Adipocyte (in vitro differentiated cells): ENCODE measurements at regions not wholly inside any gene's neighbourhood (a gene's known extent, or its start where the extent isn't known, plus 50 kb on each side); places are given as distances from the start of the nearest gene placed in this dataset.

Source experiments
- DNase-seq: peaks from one replicate; pipeline ENCODE4 v3.0.0-alpha.2; 2015; ENCODE audit warnings: low read depth
- H3K27me3 ChIP-seq: replicated peaks from 2 replicates; pipeline ENCODE4 v1.7.0; 2013; ENCODE audit warnings: mild to moderate bottlenecking, low read length, moderate library complexity; ENCODE audit not compliant: control insufficient read depth, insufficient read depth
- H3K36me3 ChIP-seq: 2 replicates; pipeline ENCODE4 v1.7.0; 2013; ENCODE audit warnings: low read length, mild to moderate bottlenecking, moderate library complexity; ENCODE audit not compliant: control insufficient read depth, insufficient read depth, severe bottlenecking
- H3K4me1 ChIP-seq: 2 replicates; pipeline ENCODE4 v1.7.0; 2013; ENCODE audit warnings: mild to moderate bottlenecking, low read length, moderate library complexity; ENCODE audit not compliant: control insufficient read depth, insufficient read depth
- H3K4me3 ChIP-seq: 2 replicates; pipeline ENCODE4 v1.7.0; 2013; ENCODE audit warnings: mild to moderate bottlenecking, low read length, moderate library complexity
- H3K9ac ChIP-seq: 2 replicates; pipeline ENCODE4 v1.7.0; 2013; ENCODE audit warnings: mild to moderate bottlenecking, low read length, moderate library complexity
- H3K9me3 ChIP-seq: 2 replicates; pipeline ENCODE4 v1.7.0; 2013; ENCODE audit warnings: mild to moderate bottlenecking, low read length, moderate library complexity; ENCODE audit not compliant: control insufficient read depth

DNA sequence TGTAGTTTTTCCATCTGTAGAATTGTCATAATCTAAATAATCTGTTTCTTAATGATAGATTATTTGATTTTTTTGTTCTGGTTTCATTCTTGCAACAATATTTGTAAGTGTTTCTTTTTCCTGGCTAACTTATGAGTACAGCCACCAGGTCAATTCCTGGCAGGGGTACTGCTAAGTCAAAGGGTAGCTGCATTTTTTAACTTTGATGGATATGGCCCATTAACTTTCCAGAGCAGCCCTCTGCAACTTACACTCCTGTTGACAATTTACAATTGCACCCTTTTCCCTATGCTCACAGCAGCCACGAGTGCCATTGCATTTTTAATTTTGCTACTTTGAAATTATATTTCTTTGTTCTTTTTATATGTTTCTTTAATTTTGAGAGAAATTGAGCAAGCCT, 209.3 kb upstream of the CST7 start:
- Histone ChIP-seq H3K4me1 (peaks cover 9% of the 10 kb centered on the region), H3K4me3 (no peak overlapping the region), H3K9me3 (no peaks in the 10 kb centered on the region), H3K36me3 (no peaks in the 10 kb centered on the region), H3K27me3 (peaks cover 22% of the 10 kb centered on the region), H3K9ac (no peak overlapping the region)
- no peak for DNase-seq

DNA sequence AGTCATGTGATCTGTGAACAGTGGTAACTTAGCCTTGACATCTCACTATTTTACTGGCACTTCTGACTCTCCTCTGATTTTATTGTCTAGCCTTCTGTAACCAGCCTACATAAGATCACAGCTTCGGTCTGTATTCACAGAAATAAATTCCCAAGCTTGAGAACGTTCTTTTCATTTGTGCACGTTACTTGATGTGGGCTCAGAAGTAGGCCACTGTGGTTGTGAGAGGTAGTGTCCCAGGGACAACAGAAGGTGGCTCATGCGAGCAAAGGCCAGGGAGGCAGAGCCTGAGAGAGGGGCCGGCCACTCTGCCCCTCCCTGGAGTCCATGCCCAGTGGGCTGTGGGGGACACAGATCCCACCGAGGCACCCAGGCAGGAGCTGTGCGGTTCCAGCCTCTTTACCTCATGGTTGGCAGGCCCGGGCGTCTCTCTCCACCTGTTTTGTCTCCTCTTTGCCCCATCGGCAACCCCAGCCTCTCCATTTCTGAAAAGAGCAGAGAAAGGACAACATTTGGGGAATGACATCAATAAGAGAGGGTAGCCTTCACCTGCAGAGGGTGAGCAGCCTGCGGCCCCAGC, 207.5 kb upstream of the CST7 start:
- no peak overlapping the region for H3K9ac ChIP-seq
- no peaks in the 10 kb centered on the region for H3K36me3 ChIP-seq
- H3K4me1 ChIP-seq, result peaks cover 9% of the 10 kb centered on the region
- no peak overlapping the region for H3K4me3 ChIP-seq
- H3K9me3 ChIP-seq, result no peaks in the 10 kb centered on the region
- DNase-seq, result no peak
- H3K27me3 ChIP-seq, result peaks cover 33% of the 10 kb centered on the region

DNA sequence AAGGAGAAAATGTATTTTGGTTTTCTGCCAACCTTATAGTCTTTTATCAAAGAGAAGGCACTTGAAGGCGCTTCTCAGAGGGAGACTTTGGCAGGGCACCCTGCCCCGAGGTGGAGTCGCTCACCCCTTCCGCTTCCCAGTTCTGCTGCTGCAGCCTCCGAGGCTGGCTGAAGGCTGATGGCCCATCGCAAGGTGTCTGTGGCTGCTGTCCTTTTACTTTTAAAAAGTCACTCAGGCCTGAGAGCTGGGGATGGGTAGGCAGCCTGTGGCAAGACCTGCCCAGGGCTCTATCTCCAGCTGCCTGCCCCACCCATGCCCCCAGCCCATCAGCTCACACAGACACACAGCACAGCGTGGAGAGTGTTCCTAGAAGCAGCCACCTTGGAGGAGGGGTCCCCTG, 206.6 kb upstream of the CST7 start:
- no peak overlapping the region for H3K9ac ChIP-seq
- no peaks in the 10 kb centered on the region for H3K36me3 ChIP-seq
- H3K4me1 ChIP-seq, result peaks cover 9% of the 10 kb centered on the region
- peaks cover 39% of the 10 kb centered on the region for H3K27me3 ChIP-seq
- H3K9me3 ChIP-seq, result no peaks in the 10 kb centered on the region
- H3K4me3 ChIP-seq, result no peak overlapping the region
- DNase-seq, result no peak

DNA sequence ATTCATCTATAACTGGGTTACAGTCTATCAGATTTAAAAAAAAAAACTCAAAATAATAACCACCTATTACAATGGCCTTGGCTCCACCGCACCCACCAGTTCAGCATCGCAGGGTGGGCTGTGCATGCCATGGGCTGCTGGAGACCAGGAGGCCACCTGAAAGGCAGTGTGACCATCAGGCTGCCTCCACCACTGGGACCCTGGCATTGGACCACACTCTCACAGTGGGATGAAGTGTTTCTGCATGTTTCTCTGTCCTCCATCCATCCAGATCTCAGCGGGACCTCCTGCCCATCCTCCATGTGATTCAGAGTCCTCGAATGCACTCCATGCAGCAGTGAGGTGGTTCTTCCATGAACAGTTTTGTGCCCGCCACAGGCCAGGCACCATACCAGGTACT, 206.1 kb upstream of the CST7 start:
- Histone ChIP-seq H3K4me1 (peaks cover 15% of the 10 kb centered on the region), H3K9ac (no peak overlapping the region), H3K27me3 (peaks cover 42% of the 10 kb centered on the region), H3K9me3 (no peaks in the 10 kb centered on the region), H3K36me3 (no peaks in the 10 kb centered on the region), H3K4me3 (no peak overlapping the region)
- DNase-seq, result no peak

DNA sequence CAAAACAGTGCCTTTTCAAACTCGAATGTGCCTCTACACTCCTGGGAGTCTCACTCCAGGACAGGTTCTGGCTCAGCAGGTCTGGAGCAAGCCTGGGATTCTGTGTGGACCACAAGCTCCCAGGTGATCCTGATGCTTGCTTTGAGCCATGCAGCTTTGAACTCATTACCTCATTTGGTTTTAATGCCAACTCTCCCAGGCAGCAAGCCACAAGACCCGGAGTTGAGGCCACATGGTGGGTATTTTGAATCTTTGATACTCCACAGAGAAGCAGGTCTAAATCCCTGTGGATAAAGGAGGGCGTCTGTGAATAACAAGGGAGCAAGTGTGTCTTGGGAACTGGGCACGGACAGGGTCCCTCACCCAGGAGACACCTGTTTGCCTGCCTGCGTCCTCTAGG, 205.4 kb upstream of the CST7 start:
- H3K9ac ChIP-seq, result no peak overlapping the region
- no peaks in the 10 kb centered on the region for H3K36me3 ChIP-seq
- H3K4me3 ChIP-seq, result no peak overlapping the region
- H3K9me3 ChIP-seq, result no peaks in the 10 kb centered on the region
- peaks cover 42% of the 10 kb centered on the region for H3K27me3 ChIP-seq
- peaks cover 17% of the 10 kb centered on the region for H3K4me1 ChIP-seq
- DNase-seq, result no peak

DNA sequence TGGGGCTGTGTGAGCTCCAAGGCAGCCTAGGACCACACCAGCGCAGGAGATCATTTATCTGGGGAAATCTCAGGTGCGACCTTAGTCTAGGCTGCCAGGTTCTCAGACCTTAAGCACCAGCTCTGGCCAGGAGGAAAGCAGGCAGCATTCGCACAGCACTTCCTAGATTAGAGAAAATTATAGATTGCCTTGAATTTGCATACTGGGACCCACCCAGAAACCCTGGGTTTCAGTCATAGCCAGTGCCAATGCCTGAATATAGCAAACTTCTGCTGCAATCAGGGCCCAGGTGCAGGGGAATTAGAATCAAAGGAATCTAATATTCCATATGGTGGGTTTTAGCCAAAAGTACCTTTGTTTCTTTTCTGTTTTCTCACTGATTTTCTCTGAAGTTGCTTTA, 204.3 kb upstream of the CST7 start:
- DNase-seq, result no peak
- Histone ChIP-seq H3K27me3 (peaks cover 42% of the 10 kb centered on the region), H3K9ac (no peak overlapping the region), H3K9me3 (peaks cover 3% of the 10 kb centered on the region), H3K4me1 (peaks cover 9% of the 10 kb centered on the region), H3K36me3 (no peaks in the 10 kb centered on the region), H3K4me3 (no peak overlapping the region)

DNA sequence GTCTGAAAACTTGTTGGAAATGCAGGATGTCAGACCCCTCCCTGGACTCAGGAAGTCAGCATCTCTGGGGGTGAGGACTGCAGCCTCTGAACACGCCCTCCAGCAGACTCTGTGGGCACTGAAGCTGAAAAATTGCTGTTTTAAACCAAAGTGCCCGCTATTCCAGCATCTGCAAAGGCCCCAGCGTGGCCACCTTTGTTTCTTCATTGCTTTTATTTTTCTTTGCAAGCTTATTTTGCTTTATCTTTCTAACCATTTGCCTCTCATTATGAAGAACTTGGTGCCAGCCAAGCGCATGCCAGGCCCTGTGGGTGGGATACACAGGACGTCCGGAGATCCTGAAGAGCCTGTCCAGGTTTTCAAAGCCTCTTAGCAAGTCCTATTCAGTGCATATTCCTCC, 203.9 kb upstream of the CST7 start:
- Histone ChIP-seq H3K27me3 (peaks cover 42% of the 10 kb centered on the region), H3K36me3 (no peaks in the 10 kb centered on the region), H3K4me1 (peaks cover 8% of the 10 kb centered on the region), H3K9ac (no peak overlapping the region), H3K4me3 (no peak overlapping the region), H3K9me3 (peaks cover 3% of the 10 kb centered on the region)
- DNase-seq, result no peak

DNA sequence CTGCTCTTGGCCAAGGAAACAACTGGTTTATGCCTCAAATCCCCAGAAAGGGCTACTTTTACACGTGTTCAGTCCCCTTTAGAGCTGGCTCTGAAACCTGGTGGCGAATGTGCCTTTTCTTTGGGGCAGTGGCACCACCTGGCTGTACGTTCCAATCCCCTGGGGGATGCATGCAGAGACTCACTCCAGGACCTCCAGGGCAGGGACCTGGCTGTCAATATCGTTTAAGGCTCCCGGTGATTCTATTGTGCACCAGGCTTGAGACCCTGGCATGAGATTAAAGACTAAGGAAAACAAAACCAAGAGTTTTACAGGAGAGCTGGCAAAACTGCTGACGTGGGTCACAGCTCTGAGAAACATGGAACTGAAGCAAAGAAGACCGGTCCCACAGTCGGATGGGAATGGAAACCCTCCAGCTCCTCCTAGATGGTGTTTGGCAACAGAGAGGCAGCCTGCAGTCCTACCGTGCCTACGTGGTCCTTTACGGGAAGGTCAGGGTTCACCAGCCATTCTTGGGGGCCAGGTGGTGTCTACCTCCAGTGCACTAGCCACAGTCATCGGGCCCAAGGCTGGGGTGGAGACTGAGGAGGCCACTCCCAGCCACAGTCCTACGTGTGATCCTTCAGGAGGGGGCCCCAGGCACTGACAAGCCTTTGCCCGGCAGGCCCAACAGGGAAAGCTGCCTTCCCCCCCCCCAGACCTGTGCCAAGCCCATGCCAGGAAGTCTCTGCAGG, 203.3 kb upstream of the CST7 start:
- no peak for DNase-seq
- peaks cover 8% of the 10 kb centered on the region for H3K4me1 ChIP-seq
- no peak overlapping the region for H3K9ac ChIP-seq
- peaks cover 3% of the 10 kb centered on the region for H3K9me3 ChIP-seq
- H3K36me3 ChIP-seq, result no peaks in the 10 kb centered on the region
- H3K4me3 ChIP-seq, result no peak overlapping the region
- H3K27me3 ChIP-seq, result peaks cover 46% of the 10 kb centered on the region

DNA sequence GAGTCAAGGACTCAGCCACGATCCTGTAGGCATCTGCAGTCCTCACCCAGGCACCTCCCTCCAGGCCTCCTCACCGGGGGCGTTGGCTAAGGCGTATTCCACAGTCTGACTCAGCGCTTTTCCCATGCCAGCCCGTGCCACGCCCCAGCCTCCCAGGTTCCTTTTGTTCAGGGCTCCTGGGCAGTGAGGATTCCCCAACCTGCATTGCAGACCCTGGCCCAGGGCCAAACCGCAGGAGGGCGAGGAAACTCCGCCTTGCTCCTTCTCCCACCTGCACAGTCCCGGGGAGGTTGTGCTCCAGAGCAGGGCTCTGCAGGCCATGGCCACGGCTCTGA, 202.8 kb upstream of the CST7 start:
- H3K36me3 ChIP-seq, result no peaks in the 10 kb centered on the region
- DNase-seq, result no peak
- peaks cover 47% of the 10 kb centered on the region for H3K27me3 ChIP-seq
- peaks cover 8% of the 10 kb centered on the region for H3K4me1 ChIP-seq
- H3K9ac ChIP-seq, result no peak overlapping the region
- no peak overlapping the region for H3K4me3 ChIP-seq
- peaks cover 3% of the 10 kb centered on the region for H3K9me3 ChIP-seq

DNA sequence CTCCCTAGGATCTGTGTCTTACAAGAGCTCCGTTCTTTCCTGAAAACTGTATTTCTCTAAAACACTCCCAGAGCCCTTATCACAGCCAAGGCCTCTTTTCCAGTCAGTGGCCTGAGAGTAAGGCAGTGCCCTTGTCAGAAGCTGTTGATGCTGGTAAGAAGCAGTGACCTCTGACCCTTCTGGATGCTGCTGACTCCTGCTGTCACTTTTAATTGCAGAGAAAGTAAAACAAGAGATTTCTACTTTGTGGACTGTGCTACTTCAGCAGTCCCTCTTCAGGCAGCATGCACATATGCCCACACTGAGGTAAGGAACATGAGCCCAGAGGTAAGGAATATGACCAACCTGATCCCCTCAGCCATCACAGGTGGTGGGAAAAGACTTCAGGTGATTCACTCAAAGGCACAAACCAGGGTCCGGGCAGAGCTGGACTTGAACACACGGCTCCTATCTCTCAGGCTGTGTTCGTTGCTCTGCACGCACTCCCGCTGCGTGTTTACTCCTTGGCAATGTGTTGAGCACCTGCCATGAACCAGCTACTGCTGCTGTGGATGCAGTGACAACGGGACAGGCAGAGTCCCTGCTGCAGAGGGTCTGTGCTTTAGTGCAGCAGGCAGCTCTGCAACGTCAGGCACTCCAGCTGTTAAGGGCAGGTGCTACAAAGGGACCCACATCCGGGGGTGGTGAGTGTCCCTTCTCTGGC, 201.9 kb upstream of the CST7 start:
- Histone ChIP-seq H3K4me3 (no peak overlapping the region), H3K27me3 (peaks cover 41% of the 10 kb centered on the region), H3K36me3 (no peaks in the 10 kb centered on the region), H3K4me1 (peaks cover 8% of the 10 kb centered on the region), H3K9me3 (peaks cover 3% of the 10 kb centered on the region), H3K9ac (no peak overlapping the region)
- no peak for DNase-seq

DNA sequence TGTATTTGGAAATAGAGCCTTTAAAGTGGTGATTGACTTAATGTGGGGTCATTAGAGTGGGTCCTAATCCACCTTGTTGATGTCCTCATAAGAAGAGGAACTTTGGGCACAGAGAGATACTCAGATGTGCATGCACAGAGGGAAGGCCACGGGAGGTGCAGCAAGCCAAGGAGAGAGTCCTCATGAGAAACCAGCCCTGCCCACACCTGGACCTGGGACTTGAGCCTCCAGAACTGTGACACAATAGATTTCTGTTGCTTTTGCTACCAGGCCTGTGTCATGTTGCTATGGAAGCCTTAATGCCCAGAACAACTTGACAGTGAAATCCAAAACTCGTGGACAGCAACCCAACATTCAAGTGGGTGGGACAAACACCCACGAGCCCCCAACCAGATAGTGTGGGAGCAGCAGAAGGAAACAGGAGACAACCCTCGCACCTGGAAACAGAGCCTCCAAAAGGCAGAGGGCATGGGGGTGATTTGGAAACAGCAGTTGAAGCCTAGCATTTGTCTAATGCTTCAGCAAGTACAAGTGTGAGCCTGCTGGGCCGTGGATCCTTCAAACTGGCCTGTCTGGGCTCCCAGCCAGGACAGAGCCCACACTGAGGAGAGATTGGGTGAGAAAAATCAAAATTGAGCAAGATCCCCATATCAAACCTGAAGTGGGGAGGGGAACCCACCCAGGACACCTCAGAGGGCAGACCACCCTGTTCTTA, 201.0 kb upstream of the CST7 start:
- no peak for DNase-seq
- Histone ChIP-seq H3K9ac (no peak overlapping the region), H3K4me1 (peaks cover 8% of the 10 kb centered on the region), H3K36me3 (no peaks in the 10 kb centered on the region), H3K9me3 (peaks cover 3% of the 10 kb centered on the region), H3K4me3 (no peak overlapping the region), H3K27me3 (peaks cover 46% of the 10 kb centered on the region)
